Dermis blood vessel endothelial cell (primary cell): ENCODE measurements at regions not wholly inside any gene's neighbourhood (a gene's known extent, or its start where the extent isn't known, plus 50 kb on each side); places are given as distances from the start of the nearest gene placed in this dataset.

ENCODE experiments used
- DNase-seq: peaks from one replicate; pipeline ENCODE4 v3.0.0; 2010

DNA sequence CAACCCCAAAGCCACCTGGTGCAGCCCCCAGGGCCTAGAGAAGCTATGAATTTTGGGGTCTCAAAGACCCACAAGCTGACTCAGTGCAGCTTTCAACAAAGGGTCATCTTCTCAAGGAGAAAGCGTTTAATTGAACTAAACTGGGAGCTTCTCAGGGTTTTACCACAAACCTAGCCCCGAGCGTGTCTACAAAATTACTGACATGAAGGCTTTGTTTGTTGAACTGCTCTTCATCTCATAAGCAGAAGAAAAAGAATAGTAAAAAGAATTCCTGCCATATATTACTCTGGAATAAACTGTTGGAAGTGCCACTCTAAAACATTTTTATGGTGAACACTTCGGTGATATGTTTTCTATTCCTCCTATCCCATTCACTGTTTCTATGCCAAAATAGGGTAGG is 50.8 kb upstream of the INCENP start:
- DNase-seq, result no peak

DNA sequence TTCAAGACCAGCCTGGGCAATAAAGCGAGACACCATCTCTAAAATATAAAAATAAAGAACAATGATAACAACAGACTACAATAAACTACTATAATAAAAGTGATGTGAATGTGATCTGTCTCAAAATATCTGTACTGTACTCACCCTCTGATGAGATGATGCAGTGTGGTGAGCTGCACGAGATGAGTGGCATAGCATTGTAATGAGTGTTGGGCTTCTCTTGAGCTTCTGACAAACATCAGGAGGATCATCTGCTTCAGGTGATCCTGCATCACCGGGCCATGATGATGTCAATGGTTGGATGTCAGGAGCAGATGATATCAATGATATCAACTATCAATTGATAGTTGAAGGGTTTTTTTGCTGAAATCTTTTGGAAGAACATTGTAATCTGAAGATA is 52.4 kb upstream of the INCENP start:
- no peak for DNase-seq

DNA sequence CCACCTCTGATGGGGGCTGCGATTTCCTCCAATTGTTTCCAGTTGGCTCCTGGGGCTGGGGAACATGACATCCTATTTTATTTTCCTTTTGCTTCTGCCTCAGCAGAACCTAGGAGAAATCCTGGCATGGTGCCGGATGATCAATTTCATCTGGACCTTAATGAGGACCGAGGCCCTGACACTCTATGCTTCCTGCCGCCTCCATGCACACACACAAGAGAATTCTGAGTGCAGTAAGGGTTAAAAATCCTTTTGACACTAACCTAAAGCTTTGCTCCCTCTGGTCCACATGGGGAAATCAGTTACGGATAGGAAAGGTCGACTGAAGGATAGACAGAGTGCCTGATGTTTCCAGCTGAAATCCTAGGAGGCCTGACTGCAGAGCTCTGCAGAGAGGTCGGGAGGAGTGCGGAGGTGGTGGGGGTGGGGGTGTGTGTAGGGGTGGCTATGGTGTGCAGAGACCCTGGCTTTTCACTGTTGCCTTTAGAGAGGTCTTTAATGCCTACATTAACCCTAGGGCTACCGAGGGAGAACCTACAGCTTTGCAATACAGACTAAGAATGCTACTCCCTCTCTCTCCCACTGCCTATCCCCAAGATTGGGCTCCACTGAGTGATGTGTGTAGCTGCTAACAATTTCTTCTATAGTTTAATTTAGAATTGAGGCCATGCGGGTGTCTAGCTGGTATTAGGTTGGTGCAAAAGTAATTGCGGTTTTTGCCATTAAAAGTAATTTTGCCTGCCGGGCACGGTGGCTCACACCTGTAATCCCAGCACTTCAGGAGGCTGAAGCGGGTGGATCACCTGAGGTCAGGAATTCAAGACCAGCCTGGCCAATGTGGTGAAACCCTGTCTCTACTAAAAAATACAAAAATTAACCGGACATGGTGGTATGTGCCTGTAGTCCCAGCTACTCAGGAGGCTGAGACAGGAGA is 53.6 kb upstream of the INCENP start:
- DNase-seq, result peak; percentile 47

GRCh38 chr11:62069374-62069773 is 54.4 kb upstream of the INCENP start:
- no peak for DNase-seq

DNA sequence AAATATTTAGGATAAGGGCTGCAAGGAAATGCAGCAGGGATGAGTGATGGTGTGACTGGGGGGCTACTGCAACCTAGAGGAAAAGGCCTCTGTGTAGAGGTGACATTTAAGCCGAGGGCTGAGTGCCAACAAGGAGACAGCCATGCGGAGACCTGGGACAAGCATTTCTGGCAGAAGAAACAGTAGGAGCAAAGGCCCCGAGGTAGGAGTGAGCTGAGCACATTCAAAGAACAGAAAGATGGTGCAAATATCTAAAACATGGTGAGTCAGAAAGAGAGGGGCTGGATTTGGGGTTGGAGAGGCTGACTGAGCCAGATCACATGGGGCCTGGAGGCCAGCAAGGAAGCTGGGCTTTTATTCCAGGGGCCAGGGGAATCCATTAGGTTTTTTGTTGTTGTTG is 55.1 kb upstream of the INCENP start:
- DNase-seq, result no peak

DNA sequence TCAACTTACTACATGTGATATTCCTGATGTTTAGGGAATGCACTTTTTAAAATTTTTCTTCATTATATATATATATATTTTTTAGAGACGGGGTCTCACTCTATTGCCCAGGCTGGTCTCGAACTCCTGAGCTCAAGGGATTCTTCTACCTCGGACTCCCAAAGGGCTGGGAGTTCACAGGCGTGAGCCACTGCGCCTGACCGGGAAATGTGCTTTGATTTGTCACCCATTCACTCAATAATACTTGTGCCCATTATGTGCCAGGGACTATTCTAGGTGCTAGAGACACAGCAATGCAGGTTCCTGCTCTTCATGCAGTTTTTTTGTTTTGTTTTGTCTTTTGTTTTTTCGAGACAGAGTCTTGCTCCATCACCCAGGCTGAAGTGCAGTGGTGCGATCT is 56.1 kb upstream of the INCENP start:
- no peak for DNase-seq

- no peak for DNase-seq
Measured at GRCh38 chr11:62064221-62064620, 59.6 kb upstream of the INCENP start.

DNA sequence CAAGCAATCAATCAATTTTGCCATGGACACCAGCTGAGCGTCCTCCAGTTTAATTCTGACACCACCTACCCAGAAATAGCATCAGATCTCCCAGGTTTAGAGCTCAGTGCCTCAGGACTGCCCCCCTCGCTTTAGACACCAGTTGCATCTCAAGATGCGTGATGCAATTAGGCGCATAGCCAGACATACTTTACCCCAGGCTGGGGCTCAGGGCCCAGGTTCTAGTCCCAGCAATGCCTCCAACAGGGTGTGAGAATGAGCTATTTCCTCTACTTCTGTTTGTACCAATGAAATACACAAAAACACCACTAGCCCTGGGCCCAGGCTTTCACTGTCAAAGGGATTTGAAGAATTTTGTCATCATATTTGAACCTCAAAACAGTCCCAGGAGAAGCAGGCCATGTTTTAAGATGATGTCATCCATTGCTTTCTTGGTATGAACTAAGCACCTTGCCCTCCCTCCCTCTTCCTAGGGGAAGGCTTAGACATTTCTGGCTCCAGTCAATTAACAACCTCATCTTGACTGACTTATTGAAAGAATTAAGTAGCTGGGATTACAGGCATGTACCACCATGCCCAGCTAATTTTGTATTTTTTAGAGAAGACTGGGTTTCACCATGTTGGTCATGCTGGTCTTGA is 61.5 kb upstream of the INCENP start:
- DNase-seq, result no peak

GRCh38 chr11:62061356-62062222 is 62.2 kb upstream of the INCENP start:
- DNase-seq, result no peak

- DNase-seq, result no peak
Measured at GRCh38 chr11:62057069-62057468, 66.7 kb upstream of the INCENP start.

DNA sequence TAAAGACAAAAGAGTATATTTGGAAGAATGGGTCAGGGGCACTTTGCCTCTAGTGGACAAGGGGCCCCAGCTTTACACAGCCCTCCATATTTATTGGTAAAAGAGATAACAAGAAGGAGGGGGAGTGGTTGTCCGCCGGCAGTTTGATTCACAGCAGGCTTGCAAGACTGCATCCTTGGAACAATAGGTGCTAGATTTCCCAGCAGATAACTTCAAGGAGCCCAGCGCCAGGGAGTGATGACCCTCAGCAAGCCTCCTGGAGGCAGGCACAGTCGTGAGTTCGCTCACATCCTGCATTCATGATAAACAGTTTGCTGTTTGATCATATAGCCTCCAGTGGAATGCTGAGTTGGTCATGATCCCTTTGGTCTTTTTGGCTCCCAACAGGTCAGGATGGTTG is 67.8 kb upstream of the INCENP start:
- DNase-seq, result no peak

DNA sequence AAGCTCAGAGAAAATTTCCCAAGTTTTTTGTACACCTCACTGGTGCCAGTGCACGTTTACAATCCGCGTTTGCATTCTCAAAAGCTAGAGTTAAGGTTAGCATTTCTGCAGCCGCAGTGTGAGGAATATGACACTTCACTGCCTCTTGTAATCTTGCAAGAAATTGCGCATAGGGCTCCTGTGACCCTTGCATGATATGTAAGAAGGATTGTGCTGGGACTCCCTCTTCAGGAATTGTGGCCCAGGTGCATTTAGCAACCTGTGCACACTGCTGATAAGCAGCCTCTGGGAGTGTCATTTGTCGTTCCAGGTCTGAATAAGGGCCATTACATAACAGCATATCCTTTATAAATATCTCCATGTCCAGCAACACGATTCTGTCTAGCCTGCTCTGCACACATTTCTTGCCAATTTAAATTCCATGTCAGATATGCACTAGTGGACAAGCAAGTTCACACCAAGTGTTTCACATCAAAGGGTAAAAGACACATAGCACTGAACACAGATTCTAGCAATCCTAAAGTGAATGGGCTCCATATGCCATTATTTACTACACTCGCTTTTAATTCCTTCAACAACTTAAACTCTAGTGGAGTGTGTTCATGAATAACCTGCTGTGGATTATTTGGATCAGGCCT is 69.2 kb upstream of the INCENP start:
- DNase-seq, result peak; percentile 58

DNA sequence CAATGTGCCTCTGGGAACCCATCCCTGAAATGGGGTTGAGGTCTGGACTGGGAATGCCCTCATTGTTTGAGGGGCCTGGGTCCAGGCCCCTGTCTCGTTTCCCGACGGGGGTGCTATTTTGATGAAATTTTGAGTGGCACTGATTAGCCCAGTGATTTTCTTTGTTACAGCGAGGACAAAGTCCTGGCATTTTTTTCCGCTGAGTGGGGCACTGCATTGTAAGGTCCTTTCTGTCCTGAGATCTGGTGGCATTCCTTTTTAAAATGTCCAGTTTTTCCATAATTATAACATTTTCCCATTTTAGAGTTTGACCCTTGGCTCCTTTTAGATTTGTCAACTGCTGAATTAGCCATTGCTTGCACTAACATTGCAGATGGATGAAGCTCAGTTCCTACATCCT is 69.7 kb upstream of the INCENP start:
- no peak for DNase-seq

- DNase-seq, result no peak
Measured at GRCh38 chr11:62050716-62051115, 73.1 kb upstream of the INCENP start.

GRCh38 chr11:62048100-62048499 is 75.7 kb upstream of the INCENP start:
- no peak for DNase-seq

DNA sequence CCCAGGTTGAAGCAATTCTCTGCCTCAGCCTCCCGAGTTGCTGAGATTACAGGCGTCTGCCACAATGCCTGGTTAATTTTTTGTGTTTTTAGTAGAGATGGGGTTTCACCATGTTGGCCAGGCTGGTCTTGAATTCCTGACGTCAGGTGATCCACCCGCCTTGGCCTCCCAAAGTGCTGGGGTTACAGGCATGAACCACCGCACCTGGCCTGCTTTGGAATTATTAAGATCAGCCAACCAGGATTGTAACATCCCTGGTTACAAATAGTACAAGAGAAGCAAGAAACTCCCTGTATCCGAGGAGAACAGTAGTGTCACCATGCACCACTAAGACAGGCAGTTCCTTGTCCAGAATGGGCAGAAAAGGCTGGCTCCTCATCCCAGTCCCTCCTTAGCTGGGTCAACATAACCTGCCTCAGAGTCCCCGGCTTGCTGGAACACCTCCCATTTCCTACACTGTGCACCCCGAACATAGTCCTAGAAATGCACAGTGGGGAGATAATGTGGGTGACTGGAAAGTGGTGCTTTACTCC is 77.2 kb upstream of the INCENP start:
- no peak for DNase-seq

- DNase-seq, result no peak
Measured at GRCh38 chr11:62044639-62045121, 77.2 kb upstream of the FTH1 start.

- DNase-seq, result no peak
Measured at GRCh38 chr11:62035293-62035692, 67.9 kb upstream of the FTH1 start.

DNA sequence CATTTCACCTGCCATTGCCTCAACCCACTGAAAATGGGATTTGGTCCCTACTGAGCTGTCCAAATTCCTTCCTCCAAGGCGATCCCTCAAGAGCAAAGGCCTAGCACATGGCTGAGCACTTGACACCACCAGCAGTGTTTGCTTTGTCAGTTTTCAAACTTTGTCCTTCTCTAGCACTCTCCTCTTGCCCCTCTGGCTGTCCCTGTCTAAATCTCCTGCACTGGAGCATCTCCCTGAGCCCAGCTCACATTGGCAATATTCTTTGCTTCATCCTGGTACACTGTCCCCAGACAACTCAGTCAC is 66.6 kb upstream of the FTH1 start:
- no peak for DNase-seq

DNA sequence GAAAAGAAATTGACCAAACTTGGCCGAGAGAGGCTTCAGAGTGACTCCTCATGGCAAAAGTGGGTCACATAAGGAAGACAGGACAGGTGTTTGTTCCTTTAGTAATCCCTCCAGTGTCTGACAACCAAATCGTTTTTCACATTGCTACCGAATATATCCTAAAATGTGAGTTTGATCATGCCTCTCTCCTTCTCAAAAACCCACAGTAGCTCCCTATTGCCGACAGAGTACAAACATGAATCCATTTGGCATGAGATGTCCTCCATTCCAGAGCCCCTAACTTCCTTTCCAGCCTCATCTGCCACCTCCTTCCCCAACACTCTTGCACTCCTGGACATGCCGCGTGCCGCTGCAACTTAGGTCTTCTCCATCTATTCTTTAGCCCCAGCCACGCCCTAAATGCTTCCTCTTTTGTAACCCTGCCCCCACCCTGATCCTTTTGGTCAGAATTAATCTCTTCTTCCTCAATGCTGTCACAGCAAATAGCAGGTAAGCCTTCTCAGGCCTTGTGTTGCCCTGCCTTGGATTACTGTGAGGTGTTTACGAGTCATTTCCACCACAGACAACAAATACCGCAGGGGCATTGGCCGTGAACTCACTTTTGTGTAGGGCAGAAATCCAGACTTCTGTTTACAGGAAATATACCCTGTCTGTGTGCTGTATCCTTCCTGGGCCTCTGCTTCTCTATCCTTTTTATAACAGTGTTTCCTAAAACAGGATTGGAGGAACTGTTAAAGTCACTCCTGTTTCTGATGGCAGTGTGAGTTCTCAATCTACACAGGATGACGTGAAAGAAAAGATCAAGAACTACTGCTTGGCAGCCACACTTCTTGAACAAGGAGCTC is 66.0 kb upstream of the FTH1 start:
- no peak for DNase-seq

DNA sequence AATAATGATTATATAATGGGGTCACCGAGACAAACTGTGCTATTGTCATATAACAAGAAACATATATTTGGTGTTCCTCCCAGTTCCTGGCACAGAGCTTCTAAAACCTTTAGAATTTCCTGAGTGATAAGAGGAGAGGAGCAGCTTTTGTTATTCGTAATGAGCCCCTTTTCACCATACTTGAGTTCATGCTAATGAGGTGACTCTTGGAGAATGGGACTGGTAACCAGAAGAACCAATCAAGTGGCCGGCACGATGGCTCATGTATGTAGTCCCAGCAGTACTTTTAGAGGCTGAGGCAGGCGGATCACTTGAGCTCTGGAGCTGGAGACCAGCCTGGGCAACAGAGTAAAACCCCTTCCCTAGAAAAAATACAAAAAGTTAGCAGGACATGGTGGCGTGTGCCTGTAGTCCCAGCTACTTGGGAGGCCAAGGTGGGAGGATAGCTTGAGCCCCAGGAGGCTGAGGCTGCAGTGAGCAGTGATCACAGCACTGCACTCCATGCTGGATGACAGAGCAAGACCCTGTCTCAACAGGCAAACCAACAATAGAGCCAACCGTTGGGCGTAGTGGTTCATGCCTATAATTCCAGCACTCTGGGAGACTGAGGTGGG is 62.7 kb upstream of the FTH1 start:
- no peak for DNase-seq
